ENCODE measurements at regions not wholly inside any gene's neighbourhood (a gene's known extent, or its start where the extent isn't known, plus 50 kb on each side); places are given as distances from the start of the nearest gene placed in this dataset.
A peak's percentile ranks its signal among the peaks of the same experiment; 100 is the strongest.

- no peak for DNase-seq
These were observed 324.0 kb upstream of the NEGR1 start for GRCh38 chr1:72606216-72606810.

- no peak for DNase-seq
These were observed 318.8 kb upstream of the NEGR1 start for GRCh38 chr1:72601035-72601674.

DNA sequence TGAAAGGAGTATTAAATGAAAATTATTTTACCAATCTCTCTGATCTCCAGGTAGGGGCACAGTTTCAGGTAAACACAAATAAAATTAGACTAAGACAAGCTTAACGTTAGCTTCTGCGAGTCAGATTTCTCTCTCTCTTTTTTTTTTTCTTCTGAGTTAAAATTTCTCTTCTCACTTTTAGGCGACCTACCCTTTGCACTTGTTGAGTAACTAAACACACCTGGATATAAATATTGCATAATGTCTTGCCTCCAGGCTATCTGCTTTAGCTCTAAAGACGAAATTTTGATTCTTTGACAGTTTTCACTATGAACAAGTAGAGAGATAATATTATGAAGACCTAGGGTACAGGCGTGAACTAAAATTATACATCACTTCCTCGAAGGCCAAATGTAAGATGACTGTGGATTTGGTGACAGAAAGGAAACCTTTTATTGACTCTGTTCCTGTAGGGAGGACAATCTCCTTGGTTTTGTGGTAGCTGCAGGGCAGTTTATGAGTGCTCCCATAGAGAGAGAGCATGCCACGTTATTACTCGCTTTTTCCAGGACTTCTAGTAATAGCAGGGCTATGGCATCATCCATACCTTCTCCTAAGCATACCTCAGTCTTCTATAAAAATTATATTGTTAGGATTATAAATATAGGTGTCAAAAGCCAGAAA lies 303.8 kb upstream of the NEGR1 start:
- DNase-seq, result no peak

- DNase-seq, result no peak
These were observed 297.3 kb upstream of the NEGR1 start for GRCh38 chr1:72579629-72580028.

DNA sequence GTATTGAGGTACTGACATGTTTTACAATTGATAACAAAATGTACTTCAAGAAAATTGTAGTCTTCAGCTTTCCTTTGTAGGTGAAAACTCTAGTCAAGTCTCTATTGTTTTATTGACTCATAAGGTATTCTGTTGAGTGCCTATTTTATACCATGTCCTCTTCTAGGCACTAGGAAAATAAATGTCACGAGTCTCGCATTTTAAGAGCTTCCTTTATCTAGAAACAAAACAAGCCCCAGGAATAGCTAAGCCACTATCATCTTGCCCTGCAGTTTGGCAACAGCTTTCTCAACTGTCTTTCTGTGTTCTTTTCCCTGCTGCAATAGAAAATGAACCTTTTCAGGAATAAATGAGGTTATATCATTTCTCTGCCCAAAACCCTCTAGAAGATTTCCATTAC lies 288.5 kb upstream of the NEGR1 start:
- DNase-seq, result no peak

DNA sequence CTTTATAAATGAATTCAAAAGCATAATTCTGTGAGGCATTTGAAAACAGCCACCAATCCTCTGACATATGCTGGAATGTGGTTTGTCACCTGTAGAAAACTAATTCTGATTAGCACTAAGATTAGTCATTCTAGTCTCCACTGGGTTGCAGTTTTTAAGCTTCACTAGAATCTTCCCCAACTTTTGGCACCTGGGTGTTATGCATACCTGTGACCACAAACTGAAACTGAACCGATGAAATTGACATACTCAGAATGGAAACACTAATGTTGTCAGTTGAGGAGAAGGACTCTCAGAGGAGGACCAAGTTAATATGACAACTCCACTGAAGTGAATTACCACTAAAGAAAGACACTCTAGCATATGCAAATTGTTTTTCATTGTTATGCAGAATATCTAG lies 285.8 kb upstream of the NEGR1 start:
- DNase-seq, result no peak

DNA sequence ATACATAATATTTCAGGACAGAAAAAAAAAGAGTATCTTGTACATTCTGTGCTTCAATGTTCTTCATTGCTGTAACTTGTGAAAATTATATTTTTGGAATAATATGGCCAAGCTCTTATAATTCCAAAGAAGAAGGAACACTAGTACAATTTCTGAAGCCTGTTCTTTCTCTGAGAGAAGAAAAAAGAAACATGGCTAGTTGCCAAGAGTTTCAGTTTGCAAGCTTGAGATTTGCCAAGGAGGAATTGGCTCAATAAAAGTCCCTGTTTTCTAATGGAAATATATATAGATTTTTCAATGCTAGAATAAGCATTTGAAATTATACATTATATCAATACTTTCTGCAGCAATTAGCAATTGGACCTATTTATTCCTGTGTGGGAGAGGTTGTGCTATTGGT lies 285.2 kb upstream of the NEGR1 start:
- DNase-seq, result no peak

DNA sequence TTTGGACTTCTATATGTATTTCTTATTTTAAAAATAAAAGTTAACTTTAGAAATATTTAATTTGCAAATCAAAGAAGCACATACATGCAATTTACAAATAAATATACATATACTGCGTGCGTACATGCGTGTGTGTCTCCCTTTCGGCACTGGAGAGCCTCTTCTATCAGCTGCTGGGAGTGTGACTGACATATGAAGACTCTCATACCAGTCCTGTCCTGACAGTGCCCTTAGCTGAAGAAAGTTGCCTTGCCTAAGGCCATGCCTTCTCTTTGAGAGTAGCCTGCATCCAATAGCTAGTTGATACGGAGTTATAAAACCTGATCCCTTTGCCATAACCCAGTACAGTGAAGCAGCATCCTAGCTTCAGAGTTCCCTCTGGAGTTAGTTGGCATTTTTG lies 282.4 kb upstream of the NEGR1 start:
- no peak for DNase-seq

DNA sequence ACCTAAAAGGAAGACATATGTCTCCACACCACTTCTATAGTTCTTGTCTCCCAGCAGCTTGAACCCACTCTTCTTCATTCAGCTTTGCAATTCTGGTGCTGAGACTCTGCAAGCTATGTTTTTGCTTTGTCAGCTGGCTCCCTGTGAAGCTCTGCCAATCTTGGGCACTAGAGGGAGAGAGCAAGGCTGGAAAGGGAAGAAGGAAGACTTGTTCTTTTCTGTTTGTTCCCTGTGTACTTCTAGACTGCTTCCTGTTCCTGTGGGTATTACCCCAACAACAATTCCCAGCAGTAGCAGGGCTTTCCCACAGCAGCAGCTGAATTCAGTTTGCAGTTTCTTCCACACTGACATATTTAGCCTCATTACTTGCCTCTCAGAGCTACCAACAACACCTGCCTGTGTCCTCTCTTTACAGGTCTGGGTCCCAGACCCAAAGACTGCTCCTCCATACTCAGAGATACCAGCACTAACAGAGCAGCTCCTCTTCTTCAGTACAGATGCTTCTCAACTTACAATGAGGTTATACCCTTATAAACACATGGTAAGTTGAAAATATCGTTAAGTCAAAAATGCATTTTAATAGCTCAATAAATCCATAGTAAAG lies 275.2 kb upstream of the NEGR1 start:
- DNase-seq, result peak; percentile 28

DNA sequence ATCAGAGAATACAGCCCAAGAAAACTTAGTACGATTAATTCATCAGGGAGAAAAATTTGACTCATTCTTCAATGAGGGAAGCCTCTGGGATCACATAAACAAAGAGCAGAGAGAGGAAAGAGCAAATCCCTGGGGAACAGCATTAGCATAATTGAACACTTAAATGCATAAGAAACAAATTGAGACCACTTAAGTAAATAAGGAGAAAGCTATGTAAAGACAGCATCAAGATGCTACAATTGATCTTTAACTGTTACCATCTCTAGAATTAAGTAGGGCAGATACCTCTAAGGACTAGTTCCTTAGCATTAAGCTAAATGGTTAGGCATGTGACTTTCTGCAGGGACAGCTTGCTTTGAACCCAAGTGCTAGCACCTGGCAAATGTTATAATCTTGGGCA lies 265.1 kb upstream of the NEGR1 start:
- peak; percentile 45 for DNase-seq

- DNase-seq, result no peak
These were observed 258.3 kb upstream of the NEGR1 start for GRCh38 chr1:72540674-72541073.

DNA sequence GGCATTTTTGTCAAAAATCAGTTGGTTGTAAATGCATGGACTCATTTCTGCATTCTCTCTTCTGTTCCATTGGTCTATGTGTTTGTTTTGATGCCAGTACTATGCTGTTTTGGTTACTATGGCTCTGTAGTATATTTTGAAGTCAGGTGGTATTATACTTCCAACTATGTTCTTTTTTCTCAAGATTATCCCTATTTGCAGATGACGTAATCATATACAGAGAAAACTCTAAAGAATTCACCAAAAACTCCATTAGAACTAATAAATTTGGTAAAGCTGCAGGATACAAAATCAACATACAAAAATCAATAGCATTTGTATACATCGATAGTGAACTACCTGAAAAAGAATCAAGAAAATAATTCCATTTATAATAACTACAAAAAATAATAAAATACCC lies 253.1 kb upstream of the NEGR1 start:
- DNase-seq, result no peak

DNA sequence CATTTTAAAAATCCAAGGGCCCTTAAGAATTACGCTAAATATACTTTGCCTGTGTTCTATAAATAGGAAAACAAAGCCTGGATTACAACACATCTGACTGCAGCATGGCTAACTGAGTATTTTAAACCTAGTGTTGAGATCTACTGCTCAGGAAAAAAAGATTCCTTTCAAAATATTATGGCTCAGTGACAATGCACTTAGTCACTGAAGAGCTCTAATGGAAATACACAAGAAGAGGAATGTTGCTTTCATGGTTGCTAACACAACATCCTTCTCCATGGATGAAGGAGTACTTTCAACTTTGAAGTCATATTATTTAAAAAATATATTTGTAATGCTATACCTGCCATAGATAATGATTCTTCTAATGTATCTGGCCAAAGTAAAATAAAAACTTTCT lies 248.3 kb upstream of the NEGR1 start:
- no peak for DNase-seq

- DNase-seq, result no peak
These were observed 244.6 kb upstream of the NEGR1 start for GRCh38 chr1:72526926-72527325.

- peak; percentile 74 for DNase-seq
These were observed 241.7 kb upstream of the NEGR1 start for GRCh38 chr1:72524021-72524420.

DNA sequence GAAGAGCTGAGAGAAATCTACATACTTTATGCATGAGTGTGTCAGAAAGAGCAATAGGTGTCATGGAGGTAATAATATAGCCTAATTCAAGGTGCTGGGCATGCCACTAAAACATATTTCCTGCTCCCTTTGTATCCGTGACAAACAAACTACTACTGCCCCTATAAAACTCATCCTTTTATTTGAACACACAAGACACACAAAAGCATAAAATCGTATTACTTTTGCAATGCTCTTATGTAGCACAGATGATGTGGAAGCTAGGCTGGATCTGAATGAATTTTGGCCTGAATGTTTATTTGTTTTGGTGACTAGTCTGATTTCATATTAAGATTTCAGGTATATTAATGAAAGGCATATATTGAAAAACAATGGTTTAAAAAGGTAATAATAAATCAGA lies 239.3 kb upstream of the NEGR1 start:
- no peak for DNase-seq

DNA sequence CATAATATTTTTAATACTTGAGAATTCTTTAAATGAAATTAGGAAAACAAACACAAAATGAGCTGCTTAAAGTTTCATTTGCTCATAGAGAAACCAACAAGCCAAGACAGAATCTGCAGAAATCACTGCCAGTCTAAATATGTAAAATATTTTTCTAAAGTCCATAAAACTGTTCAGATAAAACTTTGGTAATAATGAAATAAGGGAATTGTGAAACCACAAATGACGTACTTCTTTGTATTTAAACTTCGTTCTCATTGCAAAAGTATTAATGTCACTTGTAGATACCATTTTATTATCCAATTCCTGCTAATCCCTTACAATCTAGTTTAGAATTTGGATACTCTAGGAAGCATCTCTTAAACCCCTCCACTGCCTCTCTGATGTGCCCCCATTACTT lies 234.5 kb upstream of the NEGR1 start:
- no peak for DNase-seq

GRCh38 chr1:72516264-72516663 lies 233.9 kb upstream of the NEGR1 start:
- DNase-seq, result no peak

- no peak for DNase-seq
These were observed 216.0 kb upstream of the NEGR1 start for GRCh38 chr1:72498371-72498770.

DNA sequence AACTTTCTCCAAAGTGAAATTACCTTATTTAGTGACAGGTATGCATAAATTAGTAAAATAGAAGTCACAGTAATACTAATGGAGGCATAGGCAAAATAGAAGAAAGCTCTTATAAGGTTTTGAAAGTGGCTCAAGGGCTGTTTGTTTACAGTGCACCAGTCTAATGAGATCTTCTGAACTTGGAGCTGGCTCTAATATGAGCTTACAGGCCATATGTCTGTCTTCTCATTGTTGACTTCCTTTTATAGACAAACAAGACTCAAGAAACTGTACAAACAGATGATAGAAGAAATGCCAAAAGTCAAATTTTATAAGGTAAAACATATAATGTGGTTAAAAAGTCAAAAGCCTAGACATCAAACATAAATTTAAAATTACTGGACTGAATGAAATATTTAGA lies 207.5 kb upstream of the NEGR1 start:
- peak; percentile 85 for DNase-seq

DNA sequence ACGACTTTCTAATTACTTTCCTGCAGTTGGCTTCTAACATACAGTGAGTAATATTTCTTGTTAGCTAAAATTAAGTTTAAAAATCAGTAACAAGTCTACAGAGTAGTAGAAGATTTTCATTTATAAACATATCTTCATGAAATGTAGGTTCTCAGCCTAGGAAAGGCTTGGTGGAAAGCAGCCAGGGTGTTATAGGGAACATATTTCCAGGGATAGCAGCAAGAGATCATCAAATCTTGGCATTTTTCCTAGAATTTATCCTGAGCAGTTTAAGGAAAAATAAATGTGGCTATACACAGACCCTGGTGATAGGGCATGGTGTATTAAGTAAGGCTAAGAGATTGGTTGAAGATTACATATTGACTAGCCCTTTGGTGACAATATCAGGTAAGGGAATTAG lies 203.5 kb upstream of the NEGR1 start:
- DNase-seq, result no peak

DNA sequence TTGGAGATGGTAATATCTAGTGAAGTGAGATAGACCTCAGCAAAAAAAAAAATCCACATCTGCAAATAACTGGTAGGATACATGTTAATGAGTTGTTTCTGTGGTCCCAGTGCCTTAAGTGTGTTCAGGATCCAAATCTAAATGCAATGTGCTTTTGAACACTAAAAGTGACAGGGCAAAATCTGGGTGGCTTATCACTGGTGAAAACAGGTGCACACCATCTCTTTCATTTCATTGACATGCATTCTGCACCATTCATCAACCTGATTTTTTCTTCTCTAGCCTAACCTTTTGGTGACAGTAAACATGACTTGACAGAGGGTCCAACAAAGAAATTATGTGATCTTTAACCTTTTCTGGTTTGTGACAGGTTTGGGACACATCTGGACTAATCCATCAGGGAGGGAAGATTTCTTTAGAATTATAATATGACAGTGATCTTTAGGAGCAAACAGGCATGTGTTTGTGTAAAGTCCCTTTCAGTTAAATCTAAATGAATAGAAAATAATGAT lies 201.6 kb upstream of the NEGR1 start:
- no peak for DNase-seq

DNA sequence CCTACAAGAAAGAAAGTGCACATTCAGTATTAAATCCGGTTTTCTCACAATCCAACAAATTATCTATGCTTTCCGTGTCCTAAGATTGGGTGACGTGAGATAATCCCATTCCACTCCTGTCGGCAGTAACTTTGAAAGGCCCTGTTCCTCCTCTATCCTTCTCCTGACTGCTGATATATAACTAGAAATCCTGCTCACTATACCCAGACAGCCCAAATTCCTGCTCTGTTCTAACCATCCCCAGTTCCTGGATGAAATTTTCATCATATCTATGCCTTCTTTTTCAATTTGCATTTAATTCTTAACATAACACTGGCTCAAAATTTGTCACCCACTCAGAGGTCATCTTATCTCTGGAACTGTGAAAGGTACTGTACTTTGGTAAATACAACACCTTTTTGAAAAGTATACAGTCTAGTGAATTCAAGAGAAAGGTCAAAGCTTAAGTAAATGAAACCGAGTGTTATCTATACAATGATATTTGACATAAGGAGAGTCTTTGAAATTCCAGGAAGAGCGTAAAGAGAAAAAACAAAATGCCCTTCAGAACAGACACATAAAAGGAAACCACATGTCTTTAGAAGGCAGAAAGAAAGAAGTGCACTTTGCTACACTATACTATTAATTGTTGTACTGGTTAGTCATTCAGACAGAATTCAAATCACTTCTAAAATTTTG lies 200.5 kb upstream of the NEGR1 start:
- no peak for DNase-seq
